ENCODE measurements at regions not wholly inside any gene's neighbourhood (a gene's known extent, or its start where the extent isn't known, plus 50 kb on each side); places are given as distances from the start of the nearest gene placed in this dataset.

- DNase-seq (ENCODE audit: low spot score), result no peak
These were observed 94.4 kb upstream of the NEBL start for GRCh38 chr10:20991526-20991925.

GRCh38 chr10:20990604-20991003, 93.5 kb upstream of the NEBL start:
- DNase-seq (ENCODE audit: low spot score), result no peak

GRCh38 chr10:20988357-20988983, 91.4 kb upstream of the NEBL start:
- no peak for DNase-seq (ENCODE audit: low spot score)

- no peak for DNase-seq (ENCODE audit: low spot score)
These were observed 88.9 kb upstream of the NEBL start for GRCh38 chr10:20986049-20986448.

- DNase-seq (ENCODE audit: low spot score), result no peak
These were observed 87.6 kb upstream of the NEBL start for GRCh38 chr10:20984662-20985061.

- no peak for DNase-seq (ENCODE audit: low spot score)
These were observed 84.4 kb upstream of the NEBL start for GRCh38 chr10:20981419-20981953.

- DNase-seq (ENCODE audit: low spot score), result no peak
These were observed 81.5 kb upstream of the NEBL start for GRCh38 chr10:20978617-20979016.

- DNase-seq (ENCODE audit: low spot score), result no peak
These were observed 80.2 kb upstream of the NEBL start for GRCh38 chr10:20977300-20977699.

GRCh38 chr10:20976891-20977290, 79.8 kb upstream of the NEBL start:
- no peak for DNase-seq (ENCODE audit: low spot score)

- no peak for DNase-seq (ENCODE audit: low spot score)
These were observed 79.3 kb upstream of the NEBL start for GRCh38 chr10:20976390-20976789.

- no peak for DNase-seq (ENCODE audit: low spot score)
These were observed 78.1 kb upstream of the NEBL start for GRCh38 chr10:20975236-20975635.

- no peak for DNase-seq (ENCODE audit: low spot score)
These were observed 75.8 kb upstream of the NEBL start for GRCh38 chr10:20972925-20973324.

GRCh38 chr10:20971901-20972300, 74.8 kb upstream of the NEBL start:
- DNase-seq (ENCODE audit: low spot score), result no peak

- DNase-seq (ENCODE audit: low spot score), result no peak
These were observed 73.6 kb upstream of the NEBL start for GRCh38 chr10:20970708-20971107.

- no peak for DNase-seq (ENCODE audit: low spot score)
These were observed 72.9 kb upstream of the NEBL start for GRCh38 chr10:20970044-20970443.

- DNase-seq (ENCODE audit: low spot score), result no peak
These were observed 69.3 kb upstream of the NEBL start for GRCh38 chr10:20966426-20966825.

GRCh38 chr10:20963721-20964595, 66.8 kb upstream of the NEBL start:
- no peak for DNase-seq (ENCODE audit: low spot score)

GRCh38 chr10:20963056-20963455, 65.9 kb upstream of the NEBL start:
- no peak for DNase-seq (ENCODE audit: low spot score)

GRCh38 chr10:20962165-20962564, 65.1 kb upstream of the NEBL start:
- no peak for DNase-seq (ENCODE audit: low spot score)

- DNase-seq (ENCODE audit: low spot score), result no peak
These were observed 62.1 kb upstream of the NEBL start for GRCh38 chr10:20959242-20959641.

- no peak for DNase-seq (ENCODE audit: low spot score)
These were observed 61.7 kb upstream of the NEBL start for GRCh38 chr10:20958764-20959163.

GRCh38 chr10:20958225-20958624, 61.1 kb upstream of the NEBL start:
- DNase-seq (ENCODE audit: low spot score), result no peak

GRCh38 chr10:20957744-20958143, 60.6 kb upstream of the NEBL start:
- DNase-seq (ENCODE audit: low spot score), result no peak
